ENCODE measurements at regions not wholly inside any gene's neighbourhood (a gene's known extent, or its start where the extent isn't known, plus 50 kb on each side); places are given as distances from the start of the nearest gene placed in this dataset.

GRCh38 chr1:79667166-79667565, 660.6 kb upstream of the ADGRL4 start:
- no peak for TF ChIP-seq CTCF (IDR thresholded peaks at IDR 0.05; ENCODE audit: low read depth, low read length, missing input control)
- no peak for TF ChIP-seq JUND (IDR thresholded peaks at IDR 0.05)
- no peak for TF ChIP-seq GABPA (IDR thresholded peaks at IDR 0.05 in 1 of 2, conservative IDR thresholded peaks at IDR 0.05 in 1 of 2)

Measured in liver (tissue), 3 donors.